ENCODE measurements at regions not wholly inside any gene's neighbourhood (a gene's known extent, or its start where the extent isn't known, plus 50 kb on each side); places are given as distances from the start of the nearest gene placed in this dataset.
A peak's percentile ranks its signal among the peaks of the same experiment; 100 is the strongest.
"Not testable (repeated sequence)": the region's sequence is repeated elsewhere in the genome, so short reads cannot be mapped to it uniquely, and the experiment has no call there.

DNA sequence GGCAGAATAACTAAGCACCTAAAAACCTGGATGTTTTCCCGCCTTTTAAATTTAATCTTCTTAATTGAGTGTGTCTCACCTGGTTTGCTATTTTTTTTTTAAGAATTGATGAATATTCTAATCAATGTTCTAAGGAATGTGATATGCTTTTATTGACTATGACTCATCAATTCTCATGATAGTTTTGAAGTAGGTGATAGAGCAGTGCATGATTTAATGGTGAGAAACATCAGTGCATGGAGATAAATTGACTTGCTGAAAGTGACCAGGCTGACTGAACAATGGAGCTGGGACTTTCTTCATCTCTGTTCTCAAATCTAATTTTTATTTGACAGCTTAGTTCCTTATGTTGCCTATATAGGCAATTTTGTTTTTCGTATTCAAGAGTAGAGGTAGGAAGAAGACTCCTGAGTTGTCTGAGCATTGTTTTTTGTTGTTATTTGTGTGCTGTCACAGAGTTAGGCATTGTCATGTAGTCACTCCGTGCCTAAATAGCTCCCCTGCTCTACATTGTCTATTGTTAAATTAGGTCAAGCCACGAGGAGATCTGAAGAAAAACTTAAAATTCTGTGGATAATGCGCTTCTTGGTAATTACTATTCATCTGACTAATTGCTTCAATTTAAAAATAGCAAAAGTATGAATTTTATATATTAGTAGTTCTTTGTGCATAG lies 59.0 kb upstream of the NUTM2F start:
- not testable (repeated sequence) for H3K4me1 ChIP-seq (ENCODE audit: control insufficient read depth in 1 of 2, low read depth in 2 of 2)

DNA sequence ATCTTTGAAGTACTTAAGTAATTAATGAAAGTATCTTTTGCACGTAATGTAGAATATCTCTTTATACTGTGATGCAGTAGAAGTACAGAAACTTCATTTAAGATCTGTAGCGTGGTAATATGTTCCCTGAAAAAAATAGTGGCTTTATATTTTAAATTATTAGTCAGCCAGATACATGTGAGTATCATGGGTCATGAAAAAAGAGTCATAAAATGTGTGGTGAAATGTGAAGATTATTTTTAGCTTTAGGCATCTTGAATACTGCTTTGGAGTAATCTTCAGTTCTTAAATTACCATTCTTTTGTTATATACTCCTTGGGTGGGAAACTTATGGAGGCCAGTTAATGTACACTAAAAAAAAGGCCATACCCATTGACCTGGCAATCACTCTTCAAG lies 59.6 kb upstream of the NUTM2F start:
- DNase-seq (ENCODE audit: low spot score); ATAC-seq (ENCODE audit: insufficient number of reproducible peaks, low FRiP score, low read depth); H3K36me3 ChIP-seq; H3K4me1 ChIP-seq (ENCODE audit: control insufficient read depth in 1 of 2, low read depth in 2 of 2); H3K27me3 ChIP-seq (replicated peaks; ENCODE audit: insufficient read depth); H3K4me3 ChIP-seq; H3K27ac ChIP-seq; H3K9me3 ChIP-seq: not testable (repeated sequence)

More for the DNA sequence above, 59.0 kb upstream of the NUTM2F start:
- not testable (repeated sequence) for H3K36me3 ChIP-seq; H3K9me3 ChIP-seq; DNase-seq (ENCODE audit: low spot score); H3K27me3 ChIP-seq (replicated peaks; ENCODE audit: insufficient read depth); H3K27ac ChIP-seq; H3K4me3 ChIP-seq; ATAC-seq (ENCODE audit: insufficient number of reproducible peaks, low FRiP score, low read depth)

- H3K27ac ChIP-seq; H3K9me3 ChIP-seq; ATAC-seq (ENCODE audit: insufficient number of reproducible peaks, low FRiP score, low read depth); H3K27me3 ChIP-seq (replicated peaks; ENCODE audit: insufficient read depth); H3K4me3 ChIP-seq; H3K4me1 ChIP-seq (ENCODE audit: control insufficient read depth in 1 of 2, low read depth in 2 of 2); DNase-seq (ENCODE audit: low spot score); H3K36me3 ChIP-seq: not testable (repeated sequence)
Measured at GRCh38 chr9:94390425-94391098, 62.1 kb upstream of the NUTM2F start.

GRCh38 chr9:94392971-94393624 lies 64.7 kb upstream of the NUTM2F start:
- not testable (repeated sequence) for DNase-seq (ENCODE audit: low spot score); H3K4me3 ChIP-seq; H3K27me3 ChIP-seq (replicated peaks; ENCODE audit: insufficient read depth); H3K27ac ChIP-seq; H3K9me3 ChIP-seq; H3K4me1 ChIP-seq (ENCODE audit: control insufficient read depth in 1 of 2, low read depth in 2 of 2); ATAC-seq (ENCODE audit: insufficient number of reproducible peaks, low FRiP score, low read depth); H3K36me3 ChIP-seq

- H3K9me3 ChIP-seq; H3K4me1 ChIP-seq (ENCODE audit: control insufficient read depth in 1 of 2, low read depth in 2 of 2); H3K27ac ChIP-seq: not testable (repeated sequence)
Measured at GRCh38 chr9:94397766-94398379, 69.4 kb upstream of the NUTM2F start.

GRCh38 chr9:94400461-94400860 lies 72.0 kb upstream of the NUTM2F start:
- not testable (repeated sequence) for H3K9me3 ChIP-seq; H3K4me3 ChIP-seq; ATAC-seq (ENCODE audit: insufficient number of reproducible peaks, low FRiP score, low read depth); DNase-seq (ENCODE audit: low spot score); H3K36me3 ChIP-seq; H3K4me1 ChIP-seq (ENCODE audit: control insufficient read depth in 1 of 2, low read depth in 2 of 2); H3K27ac ChIP-seq; H3K27me3 ChIP-seq (replicated peaks; ENCODE audit: insufficient read depth)

More at GRCh38 chr9:94397766-94398379, 69.4 kb upstream of the NUTM2F start:
- not testable (repeated sequence) for DNase-seq (ENCODE audit: low spot score); H3K36me3 ChIP-seq; ATAC-seq (ENCODE audit: insufficient number of reproducible peaks, low FRiP score, low read depth); H3K27me3 ChIP-seq (replicated peaks; ENCODE audit: insufficient read depth); H3K4me3 ChIP-seq

DNA sequence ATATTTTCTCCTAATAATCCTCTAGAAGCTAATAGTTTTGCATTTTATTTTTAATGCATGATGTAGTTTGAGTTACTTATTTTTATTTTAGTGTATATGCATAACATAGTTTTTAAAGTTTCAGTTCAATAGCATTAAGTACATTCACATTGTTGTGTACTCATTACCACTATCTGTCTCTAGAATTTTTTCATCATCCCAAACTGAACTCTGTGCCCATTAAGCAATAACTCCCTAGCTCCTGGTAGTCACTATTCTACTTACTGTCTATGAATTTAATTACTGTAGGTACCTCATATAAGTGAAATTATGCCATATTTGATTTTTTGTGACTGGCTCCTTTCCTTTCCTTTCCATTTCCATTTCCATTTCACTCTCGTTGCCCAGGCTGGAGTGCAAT lies 74.4 kb upstream of the NUTM2F start:
- H3K27ac ChIP-seq = peak overlapping the region in 1 of 2 donors; percentile 78
- not testable (repeated sequence) for H3K4me3 ChIP-seq; DNase-seq (ENCODE audit: low spot score)

DNA sequence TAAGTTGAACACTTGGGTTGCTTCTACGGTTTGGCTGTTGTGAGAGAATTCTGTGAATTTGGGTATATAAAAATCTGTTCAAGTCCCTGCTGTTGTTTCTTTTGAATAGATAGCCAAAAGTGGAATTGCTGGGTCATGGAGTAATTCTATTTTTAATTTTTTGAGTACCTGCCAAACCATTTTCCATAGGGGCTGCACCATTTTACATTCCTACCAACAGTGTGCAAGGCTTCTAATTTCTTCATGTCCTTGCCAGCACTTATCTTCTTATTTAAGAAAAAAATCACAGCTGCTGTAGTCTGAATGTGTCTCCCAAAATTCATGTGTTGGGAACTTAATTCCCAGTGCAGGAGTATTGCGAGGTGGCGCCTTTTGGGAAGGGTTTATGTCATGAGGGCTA lies 75.1 kb upstream of the NUTM2F start:
- ATAC-seq (ENCODE audit: insufficient number of reproducible peaks, low FRiP score, low read depth); H3K27me3 ChIP-seq (replicated peaks; ENCODE audit: insufficient read depth); H3K36me3 ChIP-seq; DNase-seq (ENCODE audit: low spot score); H3K9me3 ChIP-seq; H3K4me1 ChIP-seq (ENCODE audit: control insufficient read depth in 1 of 2, low read depth in 2 of 2): not testable (repeated sequence)
- Histone ChIP-seq H3K4me3 (peak overlapping the region; percentile 47), H3K27ac (peak overlapping the region; percentile 15 to 78)

More for the DNA sequence above, 74.4 kb upstream of the NUTM2F start:
- not testable (repeated sequence) for ATAC-seq (ENCODE audit: insufficient number of reproducible peaks, low FRiP score, low read depth); H3K36me3 ChIP-seq; H3K27me3 ChIP-seq (replicated peaks; ENCODE audit: insufficient read depth); H3K4me1 ChIP-seq (ENCODE audit: control insufficient read depth in 1 of 2, low read depth in 2 of 2); H3K9me3 ChIP-seq

DNA sequence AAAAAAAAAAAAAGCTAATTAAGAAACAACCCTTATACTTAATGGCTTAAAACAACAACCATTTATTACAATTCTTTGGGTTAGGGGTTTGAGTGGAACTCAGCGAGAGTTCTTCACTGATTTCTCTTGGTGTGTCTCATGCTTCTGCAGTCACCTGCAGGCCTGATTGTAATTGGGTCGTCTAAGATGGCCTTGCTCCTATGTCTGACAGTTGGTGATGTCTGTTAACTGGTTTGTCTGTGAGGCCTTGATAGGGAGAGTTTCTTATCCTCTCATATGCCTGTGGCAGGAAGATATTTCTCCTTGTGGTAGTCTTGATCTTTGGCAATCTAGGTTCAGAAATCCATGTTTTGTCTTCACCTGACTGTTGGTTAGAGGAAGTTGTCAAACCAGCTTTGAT lies 85.2 kb upstream of the NUTM2F start:
- not testable (repeated sequence) for H3K4me3 ChIP-seq; H3K9me3 ChIP-seq; ATAC-seq (ENCODE audit: insufficient number of reproducible peaks, low FRiP score, low read depth); H3K36me3 ChIP-seq; H3K27ac ChIP-seq; H3K27me3 ChIP-seq (replicated peaks; ENCODE audit: insufficient read depth); DNase-seq (ENCODE audit: low spot score); H3K4me1 ChIP-seq (ENCODE audit: control insufficient read depth in 1 of 2, low read depth in 2 of 2)

DNA sequence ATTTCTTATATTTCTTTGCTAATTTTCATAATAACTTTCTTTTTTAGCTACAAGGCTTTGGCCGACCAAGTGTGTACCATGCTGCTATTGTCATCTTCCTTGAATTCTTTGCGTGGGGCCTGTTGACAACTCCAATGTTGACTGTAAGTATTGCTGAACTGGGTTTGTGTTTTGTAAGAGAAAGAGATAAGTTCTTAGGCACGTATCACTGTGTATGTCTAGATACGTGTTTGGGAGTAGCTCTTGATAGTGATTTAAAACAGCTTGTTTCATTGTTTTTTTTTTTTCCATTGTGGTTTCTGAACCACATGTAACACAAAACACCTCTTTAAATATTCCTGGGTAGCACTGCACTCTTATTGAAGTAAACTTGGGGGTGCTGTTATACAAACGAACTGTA lies 86.7 kb upstream of the NUTM2F start:
- not testable (repeated sequence) for H3K36me3 ChIP-seq; H3K27me3 ChIP-seq (replicated peaks; ENCODE audit: insufficient read depth); DNase-seq (ENCODE audit: low spot score); H3K9me3 ChIP-seq; H3K4me1 ChIP-seq (ENCODE audit: control insufficient read depth in 1 of 2, low read depth in 2 of 2); ATAC-seq (ENCODE audit: insufficient number of reproducible peaks, low FRiP score, low read depth); H3K27ac ChIP-seq; H3K4me3 ChIP-seq

- not testable (repeated sequence) for H3K36me3 ChIP-seq; H3K4me1 ChIP-seq (ENCODE audit: control insufficient read depth in 1 of 2, low read depth in 2 of 2); H3K4me3 ChIP-seq; H3K27me3 ChIP-seq (replicated peaks; ENCODE audit: insufficient read depth); ATAC-seq (ENCODE audit: insufficient number of reproducible peaks, low FRiP score, low read depth); H3K9me3 ChIP-seq; DNase-seq (ENCODE audit: low spot score); H3K27ac ChIP-seq
Measured at GRCh38 chr9:94420098-94420497, 91.7 kb upstream of the NUTM2F start.

GRCh38 chr9:94421951-94422350 lies 93.5 kb upstream of the NUTM2F start:
- DNase-seq (ENCODE audit: low spot score); H3K4me1 ChIP-seq (ENCODE audit: control insufficient read depth in 1 of 2, low read depth in 2 of 2); ATAC-seq (ENCODE audit: insufficient number of reproducible peaks, low FRiP score, low read depth); H3K36me3 ChIP-seq; H3K27ac ChIP-seq; H3K27me3 ChIP-seq (replicated peaks; ENCODE audit: insufficient read depth); H3K4me3 ChIP-seq; H3K9me3 ChIP-seq: not testable (repeated sequence)

Measured in thoracic aorta (tissue), 2 donors.